ENCODE measurements at regions not wholly inside any gene's neighbourhood (a gene's known extent, or its start where the extent isn't known, plus 50 kb on each side); places are given as distances from the start of the nearest gene placed in this dataset.

- H3K9me3 ChIP-seq (ENCODE audit: control insufficient read depth in 2 of 2, low read length in 2 of 2), result no peaks in the 10 kb centered on the region
- ATAC-seq (ENCODE audit: low read depth in 2 of 2) (no peak), DNase-seq (no peak)
- no peaks in the 10 kb centered on the region for H3K27me3 Mint-ChIP-seq
- H3K36me3 Mint-ChIP-seq, result no peaks in the 10 kb centered on the region
- no peaks in the 10 kb centered on the region for H3K36me3 ChIP-seq (ENCODE audit: control insufficient read depth, insufficient read depth, low read length)
- no peaks in the 10 kb centered on the region for H3K27me3 ChIP-seq (ENCODE audit: control insufficient read depth, insufficient read depth, low read length)
- H3K4me3 Mint-ChIP-seq, result no peak overlapping the region
- peak overlapping the region in 1 of 3 donors; percentile 16 for H3K27ac Mint-ChIP-seq
- no peaks in the 10 kb centered on the region for H3K4me1 ChIP-seq (ENCODE audit: control insufficient read depth, insufficient read depth, low read length, poor library complexity, severe bottlenecking)
- H3K27ac ChIP-seq (ENCODE audit: insufficient read depth, low read length, poor library complexity, severe bottlenecking), result no peak overlapping the region
- H3K4me1 Mint-ChIP-seq, result peaks cover 0 to 9% (median 0%) of the 10 kb centered on the region in 4 donors
- H3K9me3 Mint-ChIP-seq, result peaks cover 0 to 3% (median 1%) of the 10 kb centered on the region in 7 donors
- no peak overlapping the region for H3K4me3 ChIP-seq (ENCODE audit: low read depth, low read length)
Observed at GRCh38 chr11:88431675-88432341, 94.3 kb upstream of the CTSC start.

- peaks cover 0 to 16% (median 6%) of the 10 kb centered on the region in 4 donors for H3K4me1 Mint-ChIP-seq
- Histone ChIP-seq H3K27ac (ENCODE audit: insufficient read depth, low read length, poor library complexity, severe bottlenecking) (no peak overlapping the region), H3K4me3 (ENCODE audit: low read depth, low read length) (no peak overlapping the region), H3K36me3 (ENCODE audit: control insufficient read depth, insufficient read depth, low read length) (no peaks in the 10 kb centered on the region), H3K9me3 (ENCODE audit: control insufficient read depth in 2 of 2, low read length in 2 of 2) (no peaks in the 10 kb centered on the region), H3K4me1 (ENCODE audit: control insufficient read depth, insufficient read depth, low read length, poor library complexity, severe bottlenecking) (no peaks in the 10 kb centered on the region), H3K27me3 (ENCODE audit: control insufficient read depth, insufficient read depth, low read length) (no peaks in the 10 kb centered on the region)
- no peaks in the 10 kb centered on the region for H3K27me3 Mint-ChIP-seq
- no peak overlapping the region for H3K4me3 Mint-ChIP-seq
- H3K9me3 Mint-ChIP-seq, result peaks cover 0 to 2% (median 0%) of the 10 kb centered on the region in 7 donors
- no peaks in the 10 kb centered on the region for H3K36me3 Mint-ChIP-seq
- DNase-seq (no peak), ATAC-seq (ENCODE audit: low read depth in 2 of 2) (no peak)
- no peak overlapping the region for H3K27ac Mint-ChIP-seq
Observed at GRCh38 chr11:88428959-88429358, 91.4 kb upstream of the CTSC start.

GRCh38 chr11:88427719-88428118, 90.2 kb upstream of the CTSC start:
- Histone ChIP-seq H3K4me3 (ENCODE audit: low read depth, low read length) (no peak overlapping the region), H3K4me1 (ENCODE audit: control insufficient read depth, insufficient read depth, low read length, poor library complexity, severe bottlenecking) (no peaks in the 10 kb centered on the region), H3K27me3 (ENCODE audit: control insufficient read depth, insufficient read depth, low read length) (no peaks in the 10 kb centered on the region), H3K36me3 (ENCODE audit: control insufficient read depth, insufficient read depth, low read length) (no peaks in the 10 kb centered on the region), H3K9me3 (ENCODE audit: control insufficient read depth in 2 of 2, low read length in 2 of 2) (no peaks in the 10 kb centered on the region), H3K27ac (ENCODE audit: insufficient read depth, low read length, poor library complexity, severe bottlenecking) (no peak overlapping the region)
- H3K27ac Mint-ChIP-seq, result no peak overlapping the region
- no peaks in the 10 kb centered on the region for H3K27me3 Mint-ChIP-seq
- H3K4me1 Mint-ChIP-seq, result peaks cover 0 to 16% (median 6%) of the 10 kb centered on the region in 4 donors
- H3K4me3 Mint-ChIP-seq, result no peak overlapping the region
- H3K36me3 Mint-ChIP-seq, result no peaks in the 10 kb centered on the region
- H3K9me3 Mint-ChIP-seq, result peaks cover 0 to 2% (median 0%) of the 10 kb centered on the region in 7 donors
- DNase-seq, result no peak
- ATAC-seq (ENCODE audit: low read depth in 2 of 2), result no peak

- Mint-ChIP-seq H3K4me3 (no peak overlapping the region), H3K36me3 (no peaks in the 10 kb centered on the region), H3K27me3 (no peaks in the 10 kb centered on the region), H3K27ac (peak overlapping the region in 1 of 3 donors; percentile 11), H3K4me1 (peaks cover 14 to 35% (median 25%) of the 10 kb centered on the region in 4 donors), H3K9me3 (peaks cover 0 to under 1% (median 0%) of the 10 kb centered on the region in 7 donors)
- Histone ChIP-seq H3K27me3 (ENCODE audit: control insufficient read depth, insufficient read depth, low read length) (no peaks in the 10 kb centered on the region), H3K4me3 (ENCODE audit: low read depth, low read length) (peak overlapping the region; percentile 4), H3K27ac (ENCODE audit: insufficient read depth, low read length, poor library complexity, severe bottlenecking) (no peak overlapping the region), H3K36me3 (ENCODE audit: control insufficient read depth, insufficient read depth, low read length) (no peaks in the 10 kb centered on the region), H3K4me1 (ENCODE audit: control insufficient read depth, insufficient read depth, low read length, poor library complexity, severe bottlenecking) (peaks cover 15% of the 10 kb centered on the region), H3K9me3 (ENCODE audit: control insufficient read depth in 2 of 2, low read length in 2 of 2) (no peaks in the 10 kb centered on the region)
- peak in 1 of 3 donors; percentile 40 for DNase-seq
- no peak for ATAC-seq (ENCODE audit: low read depth in 2 of 2)
Observed at GRCh38 chr11:88424881-88425280, 87.3 kb upstream of the CTSC start.

GRCh38 chr11:88421530-88421929, 84.0 kb upstream of the CTSC start:
- peaks cover 4% of the 10 kb centered on the region for H3K36me3 Mint-ChIP-seq
- peak in 1 of 3 donors; percentile 91 for DNase-seq
- peaks cover 17 to 41% (median 29%) of the 10 kb centered on the region in 4 donors for H3K4me1 Mint-ChIP-seq

GRCh38 chr11:88420165-88420791, 82.7 kb upstream of the CTSC start:
- Mint-ChIP-seq H3K4me1 (peaks cover 20 to 50% (median 36%) of the 10 kb centered on the region in 4 donors), H3K9me3 (peaks cover 0 to 3% (median 0%) of the 10 kb centered on the region in 7 donors), H3K27me3 (no peaks in the 10 kb centered on the region), H3K36me3 (peaks cover 4% of the 10 kb centered on the region), H3K4me3 (peak overlapping the region in 1 of 4 donors; percentile 15), H3K27ac (peak overlapping the region in 1 of 3 donors; percentile 27)
- no peaks in the 10 kb centered on the region for H3K27me3 ChIP-seq (ENCODE audit: control insufficient read depth, insufficient read depth, low read length)
- H3K4me1 ChIP-seq (ENCODE audit: control insufficient read depth, insufficient read depth, low read length, poor library complexity, severe bottlenecking), result peaks cover 24% of the 10 kb centered on the region
- DNase-seq (no peak), ATAC-seq (ENCODE audit: low read depth in 2 of 2) (no peak)
- no peak overlapping the region for H3K4me3 ChIP-seq (ENCODE audit: low read depth, low read length)
- H3K27ac ChIP-seq (ENCODE audit: insufficient read depth, low read length, poor library complexity, severe bottlenecking), result no peak overlapping the region
- H3K9me3 ChIP-seq (ENCODE audit: control insufficient read depth in 2 of 2, low read length in 2 of 2), result no peaks in the 10 kb centered on the region
- H3K36me3 ChIP-seq (ENCODE audit: control insufficient read depth, insufficient read depth, low read length), result no peaks in the 10 kb centered on the region

More at GRCh38 chr11:88421530-88421929, 84.0 kb upstream of the CTSC start:
- Mint-ChIP-seq H3K27ac (peak overlapping the region; percentile 34 to 99 (median 68)), H3K9me3 (peaks cover 0 to 3% (median 0%) of the 10 kb centered on the region in 7 donors), H3K27me3 (no peaks in the 10 kb centered on the region), H3K4me3 (peak overlapping the region; percentile 0 to 27 (median 10))
- Histone ChIP-seq H3K9me3 (ENCODE audit: control insufficient read depth in 2 of 2, low read length in 2 of 2) (no peaks in the 10 kb centered on the region), H3K27me3 (ENCODE audit: control insufficient read depth, insufficient read depth, low read length) (no peaks in the 10 kb centered on the region), H3K4me1 (ENCODE audit: control insufficient read depth, insufficient read depth, low read length, poor library complexity, severe bottlenecking) (peaks cover 15% of the 10 kb centered on the region), H3K4me3 (ENCODE audit: low read depth, low read length) (peak overlapping the region; percentile 22), H3K36me3 (ENCODE audit: control insufficient read depth, insufficient read depth, low read length) (no peaks in the 10 kb centered on the region), H3K27ac (ENCODE audit: insufficient read depth, low read length, poor library complexity, severe bottlenecking) (peak overlapping the region; percentile 6)
- ATAC-seq (ENCODE audit: low read depth in 2 of 2), result peak; percentile 60 to 65

GRCh38 chr11:88418508-88418907, 81.0 kb upstream of the CTSC start:
- Histone ChIP-seq H3K9me3 (ENCODE audit: control insufficient read depth in 2 of 2, low read length in 2 of 2) (no peaks in the 10 kb centered on the region), H3K27ac (ENCODE audit: insufficient read depth, low read length, poor library complexity, severe bottlenecking) (no peak overlapping the region), H3K4me1 (ENCODE audit: control insufficient read depth, insufficient read depth, low read length, poor library complexity, severe bottlenecking) (peaks cover 38% of the 10 kb centered on the region), H3K27me3 (ENCODE audit: control insufficient read depth, insufficient read depth, low read length) (no peaks in the 10 kb centered on the region), H3K36me3 (ENCODE audit: control insufficient read depth, insufficient read depth, low read length) (no peaks in the 10 kb centered on the region), H3K4me3 (ENCODE audit: low read depth, low read length) (no peak overlapping the region)
- Mint-ChIP-seq H3K9me3 (peaks cover 0 to 3% (median 0%) of the 10 kb centered on the region in 7 donors), H3K4me3 (no peak overlapping the region), H3K4me1 (peaks cover 36 to 58% (median 48%) of the 10 kb centered on the region in 4 donors), H3K36me3 (peaks cover 4% of the 10 kb centered on the region), H3K27me3 (peaks cover 4% of the 10 kb centered on the region), H3K27ac (no peak overlapping the region)
- no peak for DNase-seq
- ATAC-seq (ENCODE audit: low read depth in 2 of 2), result no peak
